Kidney epithelial cell (primary cell): ENCODE measurements at regions not wholly inside any gene's neighbourhood (a gene's known extent, or its start where the extent isn't known, plus 50 kb on each side); places are given as distances from the start of the nearest gene placed in this dataset.

Source experiments
- DNase-seq: peaks from one replicate; pipeline ENCODE4 v3.0.0-alpha.2; 2010; ENCODE audit warnings: low read depth
- H3K27me3 ChIP-seq: 2 replicates; pipeline ENCODE4 v1.6.0; 2011; ENCODE audit warnings: low read length; ENCODE audit not compliant: control insufficient read depth, insufficient read depth
- H3K36me3 ChIP-seq: 2 replicates; pipeline ENCODE4 v1.5.1; 2011; ENCODE audit warnings: low read length; ENCODE audit not compliant: control insufficient read depth, insufficient read depth
- H3K4me3 ChIP-seq: 2 replicates; pipeline ENCODE4 v1.5.1; 2011; ENCODE audit warnings: low read depth, mild to moderate bottlenecking, control low read depth, low read length
- CTCF ChIP-seq: IDR thresholded peaks from 2 replicates; pipeline ENCODE4 v1.5.1; 2011; ENCODE audit warnings: mild to moderate bottlenecking, moderate library complexity, low read length, control low read depth, inconsistent platforms; ENCODE audit not compliant: insufficient read depth, poor library complexity, severe bottlenecking

- DNase-seq: no peak
- H3K27me3 ChIP-seq: peaks cover 7% of the 10 kb centered on the region
- no peak for TF ChIP-seq CTCF
Measured at GRCh38 chr22:19645391-19645790, 68.9 kb upstream of the SEPTIN5 start.

GRCh38 chr22:19645905-19646304, 68.4 kb upstream of the SEPTIN5 start:
- Histone ChIP-seq H3K4me3 (no peak overlapping the region), H3K27me3 (peaks cover 4% of the 10 kb centered on the region)
- TF ChIP-seq CTCF: no peak

More at GRCh38 chr22:19645391-19645790, 68.9 kb upstream of the SEPTIN5 start:
- Histone ChIP-seq H3K4me3 (no peak overlapping the region), H3K36me3 (no peaks in the 10 kb centered on the region)

GRCh38 chr22:19646383-19646782, 67.9 kb upstream of the SEPTIN5 start:
- no peak overlapping the region for H3K4me3 ChIP-seq
- DNase-seq: no peak
- H3K27me3 ChIP-seq: peaks cover 4% of the 10 kb centered on the region
- no peaks in the 10 kb centered on the region for H3K36me3 ChIP-seq
- TF ChIP-seq CTCF: no peak

More at GRCh38 chr22:19645905-19646304, 68.4 kb upstream of the SEPTIN5 start:
- no peaks in the 10 kb centered on the region for H3K36me3 ChIP-seq
- DNase-seq: no peak

GRCh38 chr22:19648419-19648929, 65.8 kb upstream of the SEPTIN5 start:
- no peaks in the 10 kb centered on the region for H3K36me3 ChIP-seq
- no peak for DNase-seq
- peaks cover 6% of the 10 kb centered on the region for H3K27me3 ChIP-seq
- TF ChIP-seq CTCF: no peak
- H3K4me3 ChIP-seq: no peak overlapping the region

- TF ChIP-seq CTCF: no peak
- H3K4me3 ChIP-seq: no peak overlapping the region
Measured at GRCh38 chr22:19652316-19652715, 62.0 kb upstream of the SEPTIN5 start.

GRCh38 chr22:19654338-19654987, 59.8 kb upstream of the SEPTIN5 start:
- H3K36me3 ChIP-seq: no peaks in the 10 kb centered on the region
- no peak for TF ChIP-seq CTCF
- no peak overlapping the region for H3K4me3 ChIP-seq
- H3K27me3 ChIP-seq: peaks cover 3% of the 10 kb centered on the region
- DNase-seq: no peak

More at GRCh38 chr22:19652316-19652715, 62.0 kb upstream of the SEPTIN5 start:
- DNase-seq: no peak
- Histone ChIP-seq H3K36me3 (no peaks in the 10 kb centered on the region), H3K27me3 (peaks cover 3% of the 10 kb centered on the region)
